DND-41 (cell line): ENCODE measurements at regions not wholly inside any gene's neighbourhood (a gene's known extent, or its start where the extent isn't known, plus 50 kb on each side); places are given as distances from the start of the nearest gene placed in this dataset.
"Not testable (repeated sequence)": the region's sequence is repeated elsewhere in the genome, so short reads cannot be mapped to it uniquely, and the experiment has no call there.

Experiments
- CTCF ChIP-seq: IDR thresholded peaks from 2 replicates; pipeline ENCODE4 v1.5.1; 2012; ENCODE audit warnings: borderline replicate concordance, low read length, moderate library complexity, mild to moderate bottlenecking; ENCODE audit not compliant: poor library complexity, severe bottlenecking; ENCODE audit errors: extremely low read depth
- EZH2 ChIP-seq: IDR thresholded peaks from 3 replicates; pipeline ENCODE4 v1.6.1; 2012; ENCODE audit warnings: borderline replicate concordance, low read depth, mild to moderate bottlenecking, moderate library complexity, low read length, inconsistent platforms; ENCODE audit not compliant: severe bottlenecking

- TF ChIP-seq CTCF, EZH2: not testable (repeated sequence)
Observed at GRCh38 chrX:1136582-1136981, 75.9 kb downstream of the CRLF2 start.
